ENCODE measurements at regions not wholly inside any gene's neighbourhood (a gene's known extent, or its start where the extent isn't known, plus 50 kb on each side); places are given as distances from the start of the nearest gene placed in this dataset.
"Not testable (repeated sequence)": the region's sequence is repeated elsewhere in the genome, so short reads cannot be mapped to it uniquely, and the experiment has no call there.

GRCh38 chr12:112712751-112713150 is 78.8 kb upstream of the RPH3A start:
- DNase-seq, result not testable (repeated sequence)

- DNase-seq, result no peak
These were observed 78.1 kb upstream of the RPH3A start for GRCh38 chr12:112713471-112713870.

DNA sequence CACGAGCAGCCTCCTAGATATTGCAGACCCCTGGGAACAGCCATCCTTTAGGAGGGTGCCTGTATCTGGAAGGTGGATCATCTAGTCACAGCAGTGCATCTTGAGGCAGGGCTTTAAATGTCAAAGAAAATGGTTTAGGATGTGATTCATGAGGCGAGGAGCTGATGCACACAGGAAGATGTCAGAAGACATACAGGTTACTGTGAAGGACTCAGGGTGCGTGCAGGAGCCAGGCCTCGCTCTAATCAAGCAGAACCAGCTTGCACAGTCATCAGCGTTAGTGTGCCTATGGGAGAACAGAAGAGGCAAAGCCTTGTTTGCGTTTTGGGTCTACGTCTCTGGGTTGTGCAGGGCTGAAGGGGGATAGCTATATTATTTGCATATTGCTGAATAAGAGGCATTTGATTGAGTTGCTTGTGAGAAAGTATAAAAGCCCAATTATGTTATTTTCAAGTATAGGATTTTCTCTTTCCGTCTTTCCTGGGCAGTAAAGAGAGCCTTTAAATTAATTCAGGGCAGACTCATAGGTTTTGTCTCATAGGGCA is 77.3 kb upstream of the RPH3A start:
- no peak for DNase-seq

DNA sequence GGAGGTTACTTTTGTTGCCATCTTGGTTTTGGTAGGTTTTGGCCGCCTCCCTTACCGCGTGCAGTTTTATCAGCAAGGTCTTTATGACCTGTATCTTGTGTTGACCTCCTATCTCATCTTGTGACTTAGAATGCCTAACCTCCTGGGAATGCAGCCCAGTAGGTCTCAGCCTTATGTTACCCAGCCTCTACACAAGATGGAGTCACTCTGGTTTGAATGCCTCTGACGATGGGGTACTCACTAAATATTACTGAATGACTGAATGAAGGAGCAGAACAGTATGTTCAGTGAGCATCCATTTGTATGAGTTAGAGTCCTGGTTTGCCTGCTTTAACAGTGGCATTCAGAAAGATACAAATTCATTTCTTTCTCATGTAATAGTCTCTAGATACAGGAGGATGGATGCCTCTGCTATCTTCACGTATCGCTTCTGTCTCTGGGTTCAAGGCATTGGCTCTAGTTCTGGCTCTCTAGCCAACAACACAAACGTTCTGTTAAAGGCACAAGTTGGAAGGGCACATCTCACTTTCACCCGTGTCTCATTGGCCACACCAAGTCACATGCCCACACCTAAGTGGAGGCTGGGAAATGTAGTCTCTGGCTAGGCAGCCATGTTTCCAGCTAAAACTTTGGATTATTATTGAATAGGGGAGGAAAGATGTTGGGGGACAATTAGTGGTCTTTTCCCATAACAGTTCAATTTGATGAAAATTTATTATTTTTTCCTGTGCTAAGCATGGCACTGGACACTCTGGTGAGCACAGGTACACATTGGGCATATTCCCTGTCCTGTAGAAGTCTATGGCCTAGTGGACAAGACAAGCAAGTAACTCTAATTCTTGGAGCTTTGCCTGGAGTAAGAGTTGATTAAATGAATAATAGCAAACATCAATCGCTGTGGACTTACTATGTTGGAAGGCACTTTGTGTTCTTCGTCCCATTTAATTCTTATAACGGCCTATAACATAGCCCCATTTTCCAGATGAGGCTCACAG is 75.2 kb upstream of the RPH3A start:
- no peak for DNase-seq

GRCh38 chr12:112728864-112729263 is 62.7 kb upstream of the RPH3A start:
- DNase-seq, result no peak

DNA sequence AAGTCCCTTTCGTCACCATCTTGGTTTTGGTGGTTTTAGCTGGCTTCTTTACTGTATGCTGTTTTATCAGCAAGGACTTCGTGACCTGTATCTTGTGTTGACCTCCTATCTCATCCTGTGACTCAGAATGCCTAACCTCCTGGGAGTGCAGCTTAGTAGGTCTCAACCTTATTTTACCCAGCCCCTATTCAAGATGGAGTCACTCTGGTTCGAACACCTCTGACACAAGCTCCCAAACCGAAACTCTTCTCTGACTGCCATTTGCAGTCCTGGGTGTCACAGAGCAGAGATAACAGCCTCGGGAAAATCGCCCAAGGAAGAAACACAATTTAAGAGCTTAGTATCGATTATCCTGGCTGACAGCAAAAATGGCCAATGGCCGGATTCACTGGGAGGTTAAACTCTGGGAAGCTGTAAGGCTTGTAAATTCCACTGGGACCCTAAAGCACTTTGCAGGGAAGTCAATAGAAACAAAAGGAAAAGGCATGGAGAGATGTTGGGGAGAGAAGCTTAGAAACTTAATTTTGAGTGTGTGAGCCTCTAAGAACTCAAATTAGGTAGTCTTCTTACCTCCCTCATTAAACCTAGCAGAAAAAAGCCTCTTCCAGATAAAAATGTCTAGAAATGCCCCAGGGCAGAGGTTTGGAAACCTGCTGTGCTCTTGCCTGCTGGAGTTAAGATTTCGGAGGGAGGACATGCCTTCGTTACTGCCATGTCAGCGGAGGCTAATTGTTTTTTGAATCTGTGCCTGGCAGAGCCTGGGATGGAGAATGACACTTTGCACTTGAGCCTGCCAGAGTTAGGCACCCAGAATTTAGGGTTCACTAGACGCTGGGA is 56.5 kb upstream of the RPH3A start:
- no peak for DNase-seq

- no peak for DNase-seq
These were observed 53.0 kb upstream of the RPH3A start for GRCh38 chr12:112738531-112738930.

DNA sequence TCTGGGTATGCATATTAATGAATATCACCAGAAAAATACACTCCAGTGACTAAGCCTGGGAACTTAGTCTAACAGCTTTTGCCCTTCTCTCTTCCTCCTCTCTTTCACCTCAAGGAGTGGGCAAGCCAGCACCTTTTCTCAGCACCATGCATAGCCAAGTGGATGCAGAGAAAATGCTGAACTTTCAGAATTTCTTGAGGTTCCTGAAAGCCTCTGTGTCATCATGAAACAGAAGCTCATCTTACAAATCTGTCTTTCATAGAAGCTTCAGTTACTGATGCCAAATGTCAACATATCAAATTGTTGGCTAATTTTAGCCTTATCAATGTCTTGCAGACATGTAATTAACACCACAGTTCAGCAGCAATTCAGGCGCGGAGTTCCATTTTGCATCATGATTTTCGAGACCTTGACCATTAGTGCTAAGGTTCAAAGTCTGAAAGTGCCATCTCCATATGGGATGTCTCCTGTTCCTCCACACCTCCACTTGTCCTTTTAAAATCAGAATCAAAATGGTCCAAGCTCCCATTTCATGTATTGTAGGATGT is 51.1 kb upstream of the RPH3A start:
- DNase-seq, result no peak

- no peak for DNase-seq
These were observed 50.4 kb upstream of the RPH3A start for GRCh38 chr12:112741106-112741505.

All from NCI-H2029 treated with DMSO at 0.1 percent for 48 hours (cell line).